Bone marrow (tissue), 2 donors: ENCODE measurements at regions not wholly inside any gene's neighbourhood (a gene's known extent, or its start where the extent isn't known, plus 50 kb on each side); places are given as distances from the start of the nearest gene placed in this dataset.
"Not testable (repeated sequence)": the region's sequence is repeated elsewhere in the genome, so short reads cannot be mapped to it uniquely, and the experiment has no call there.

Source experiments
- DNase-seq, 2 donors: peaks; one replicate each; lab custom pipeline; 2025; lab: John Stamatoyannopoulos, UW

- no peak for DNase-seq
Measured at GRCh38 chr9:99485459-99485858, 263.4 kb downstream of the SEC61B start.

GRCh38 chr9:99486684-99487083, 264.6 kb downstream of the SEC61B start:
- no peak for DNase-seq

- DNase-seq, result no peak
Measured at GRCh38 chr9:99488131-99489059, 266.3 kb downstream of the SEC61B start.

GRCh38 chr9:99489060-99489413, 267.0 kb downstream of the SEC61B start:
- no peak for DNase-seq

- no peak for DNase-seq
Measured at GRCh38 chr9:99490729-99491128, 268.6 kb downstream of the SEC61B start.

GRCh38 chr9:99491408-99492158, 269.5 kb downstream of the SEC61B start:
- DNase-seq, result peak in 1 of 2 donors; percentile 42

- no peak for DNase-seq
Measured at GRCh38 chr9:99497641-99498040, 275.6 kb downstream of the SEC61B start.

GRCh38 chr9:99498979-99499378, 276.9 kb downstream of the SEC61B start:
- not testable (repeated sequence) for DNase-seq

GRCh38 chr9:99505936-99506335, 283.9 kb downstream of the SEC61B start:
- DNase-seq, result no peak

GRCh38 chr9:99506747-99507348, 284.8 kb downstream of the SEC61B start:
- no peak for DNase-seq

- DNase-seq, result no peak
Measured at GRCh38 chr9:99509065-99509745, 287.1 kb downstream of the SEC61B start.

GRCh38 chr9:99509900-99510535, 287.9 kb downstream of the SEC61B start:
- DNase-seq, result no peak

- no peak for DNase-seq
Measured at GRCh38 chr9:99511723-99512122, 289.6 kb downstream of the SEC61B start.

GRCh38 chr9:99513441-99514112, 291.5 kb downstream of the SEC61B start:
- DNase-seq, result no peak

GRCh38 chr9:99515093-99515492, 293.0 kb downstream of the SEC61B start:
- DNase-seq, result peak in 1 of 2 donors; percentile 10

GRCh38 chr9:99515895-99516656, 294.0 kb downstream of the SEC61B start:
- no peak for DNase-seq

GRCh38 chr9:99516657-99517049, 294.6 kb downstream of the SEC61B start:
- no peak for DNase-seq

- DNase-seq, result no peak
Measured at GRCh38 chr9:99523838-99524237, 297.8 kb upstream of the NR4A3 start.

- no peak for DNase-seq
Measured at GRCh38 chr9:99531313-99531712, 290.4 kb upstream of the NR4A3 start.

- DNase-seq, result no peak
Measured at GRCh38 chr9:99533421-99533820, 288.3 kb upstream of the NR4A3 start.
